H1 (cell line): ENCODE measurements at regions not wholly inside any gene's neighbourhood (a gene's known extent, or its start where the extent isn't known, plus 50 kb on each side); places are given as distances from the start of the nearest gene placed in this dataset.

Experiments used
- ATF3 ChIP-seq: IDR thresholded peaks from 2 replicates; pipeline ENCODE4 v1.6.1; 2011; ENCODE audit warnings: low read depth, mild to moderate bottlenecking, low read length; ENCODE audit not compliant: insufficient read depth
- BACH1 ChIP-seq: IDR thresholded peaks from 2 replicates; pipeline ENCODE4 v1.6.1; 2012; ENCODE audit warnings: low read length, improper control_type of control experiment
- CREB1 ChIP-seq: IDR thresholded peaks from 2 replicates; pipeline ENCODE4 v1.6.1; 2012; ENCODE audit warnings: inconsistent platforms
- CTCF ChIP-seq, 3 experiments: IDR thresholded peaks; 1 replicate in 2 of 3; 2 replicates in 1 of 3; pipeline versions ENCODE4 v1.5.1 to v1.6.1; 2011; ENCODE audit warnings: low read length in 3 of 3, mild to moderate bottlenecking in 3 of 3, inconsistent platforms in 2 of 3, low read depth in 1 of 3, moderate library complexity in 1 of 3; ENCODE audit not compliant: insufficient read depth in 1 of 3; ENCODE audit errors: control extremely low read depth in 1 of 3
- EP300 ChIP-seq, 2 experiments: IDR thresholded peaks; 1 replicate in 1 of 2; 2 replicates in 1 of 2; pipeline ENCODE4 v1.6.1; 2011 to 2012; ENCODE audit warnings: low read depth in 2 of 2, low read length in 2 of 2, mild to moderate bottlenecking in 2 of 2, borderline replicate concordance in 1 of 2, inconsistent platforms in 1 of 2, moderate library complexity in 1 of 2
- MAX ChIP-seq: IDR thresholded peaks from 2 replicates; pipeline ENCODE4 v1.6.1; 2012; ENCODE audit warnings: inconsistent platforms
- POLR2A ChIP-seq, 2 experiments: IDR thresholded peaks; 1 replicate in 1 of 2; 2 replicates in 1 of 2; pipeline ENCODE4 v1.6.1; 2011; ENCODE audit warnings: low read depth in 2 of 2, low read length in 2 of 2, mild to moderate bottlenecking in 2 of 2; ENCODE audit errors: control extremely low read depth in 1 of 2
- RFX5 ChIP-seq: IDR thresholded peaks from 2 replicates; pipeline ENCODE4 v1.6.1; 2011; ENCODE audit warnings: low read depth, low read length, improper control_type of control experiment, borderline replicate concordance
- TAF1 ChIP-seq: IDR thresholded peaks from 2 replicates; pipeline ENCODE4 v1.6.1; 2011; ENCODE audit warnings: mild to moderate bottlenecking, low read depth, low read length
- TCF12 ChIP-seq: IDR thresholded peaks from 2 replicates; pipeline ENCODE4 v1.6.1; 2011; ENCODE audit warnings: low read depth, mild to moderate bottlenecking, low read length
- USF2 ChIP-seq: IDR thresholded peaks from 2 replicates; pipeline ENCODE4 v1.6.1; 2011; ENCODE audit warnings: low read length, improper control_type of control experiment

- no peak for TF ChIP-seq POLR2A (IDR thresholded peaks at IDR 0.05; ENCODE audit: control extremely low read depth in 1 of 2, low read depth in 2 of 2, low read length in 2 of 2)
- no peak for TF ChIP-seq CTCF (IDR thresholded peaks at IDR 0.05; ENCODE audit: control extremely low read depth in 1 of 3, insufficient read depth in 1 of 3, low read depth in 1 of 3, low read length in 3 of 3)
- no peak for TF ChIP-seq CREB1
- no peak for TF ChIP-seq RFX5
- TF ChIP-seq TAF1: no peak
- TF ChIP-seq ATF3: no peak
- no peak for TF ChIP-seq USF2
- TF ChIP-seq MAX: no peak
- no peak for TF ChIP-seq TCF12
- no peak for TF ChIP-seq EP300 (IDR thresholded peaks at IDR 0.05; ENCODE audit: borderline replicate concordance in 1 of 2, low read depth in 2 of 2, low read length in 2 of 2)
- TF ChIP-seq BACH1: no peak
Observed at GRCh38 chr2:215216806-215217205, 78.4 kb upstream of the ABCA12 start.
